OCI-LY7 (cell line): ENCODE measurements at regions not wholly inside any gene's neighbourhood (a gene's known extent, or its start where the extent isn't known, plus 50 kb on each side); places are given as distances from the start of the nearest gene placed in this dataset.

Experiments
- BruUV-seq: library from RNA; stranded (reverse); fragments of 400-500 nt; replicated peaks from 2 replicates; lab custom pipeline; 2021; lab: Mats Ljungman, UMichigan
- CTCF ChIA-PET: fragments of 300-600 bp; sonication (Branson Sonifier 250); formaldehyde crosslinking; loops from one replicate; lab custom pipeline; 2022; ENCODE audit warnings: antibody characterized with exemption; ENCODE audit not compliant: unreplicated experiment; lab: Charles Lee
- POLR2A ChIA-PET: fragments of 300-600 bp; sonication (Branson Sonifier 250); formaldehyde crosslinking; loops from one replicate; lab custom pipeline; 2022; ENCODE audit warnings: antibody characterized with exemption; lab: Charles Lee
- DNase-seq: peaks from one replicate; pipeline ENCODE4 v3.0.0-alpha.2; 2015; ENCODE audit warnings: low spot score
- H2AFZ ChIP-seq: fragments of 200-600 bp; sonication (generic), shearing (Covaris generic); 2 replicates; pipeline ENCODE4 v1.6.1; 2014; ENCODE audit warnings: mild to moderate bottlenecking, antibody characterized with exemption, low read length, moderate library complexity
- H3K27ac ChIP-seq: fragments of 200-600 bp; sonication (generic); 2 replicates; pipeline ENCODE4 v1.5.1; 2014; ENCODE audit warnings: mixed run types, low read depth, mild to moderate bottlenecking, moderate library complexity, low read length, inconsistent platforms; ENCODE audit not compliant: poor library complexity, severe bottlenecking
- H3K36me3 ChIP-seq: fragments of 200-600 bp; sonication (generic); 2 replicates; pipeline ENCODE4 v1.6.1; 2014; ENCODE audit warnings: mild to moderate bottlenecking, antibody characterized with exemption, low read length, moderate library complexity, mixed read lengths; ENCODE audit not compliant: insufficient read depth
- H3K4me1 ChIP-seq: fragments of 200-600 bp; sonication (generic); 2 replicates; pipeline ENCODE4 v1.5.1; 2014; ENCODE audit warnings: mild to moderate bottlenecking, low read length; ENCODE audit not compliant: insufficient read depth, poor library complexity, severe bottlenecking
- H3K4me2 ChIP-seq: fragments of 200-600 bp; sonication (generic); 2 replicates; pipeline ENCODE4 v1.6.1; 2014; ENCODE audit warnings: mild to moderate bottlenecking, low read length
- H3K4me3 ChIP-seq: fragments of 200-600 bp; sonication (generic); 2 replicates; pipeline ENCODE4 v1.5.1; 2014; ENCODE audit warnings: mild to moderate bottlenecking, low read depth, low read length; ENCODE audit not compliant: poor library complexity, severe bottlenecking
- H3K79me2 ChIP-seq: fragments of 200-600 bp; sonication (generic); 2 replicates; pipeline ENCODE4 v1.6.1; 2016; ENCODE audit warnings: low read depth, mild to moderate bottlenecking, low read length, moderate library complexity, mixed read lengths; ENCODE audit not compliant: insufficient read depth
- H3K9me2 ChIP-seq: fragments of 200-600 bp; sonication (generic); 2 replicates; pipeline ENCODE4 v1.6.1; 2016; ENCODE audit warnings: mild to moderate bottlenecking, low read length, mixed read lengths; ENCODE audit not compliant: insufficient read depth
- H3K9me3 ChIP-seq: fragments of 200-600 bp; sonication (generic); 2 replicates; pipeline ENCODE4 v1.6.1; 2014; ENCODE audit warnings: mild to moderate bottlenecking, mixed run types, low read length, mixed read lengths
- H4K20me1 ChIP-seq: fragments of 200-600 bp; sonication (generic); 2 replicates; pipeline ENCODE4 v1.6.1; 2014; ENCODE audit warnings: mild to moderate bottlenecking, antibody characterized with exemption, low read length, moderate library complexity, mixed read lengths; ENCODE audit not compliant: insufficient read depth
- CTCF ChIP-seq: fragments of 200-600 bp; sonication (generic); conservative IDR thresholded peaks from 2 replicates; pipeline ENCODE4 v1.5.1; 2014; ENCODE audit warnings: mild to moderate bottlenecking, antibody characterized with exemption, low read length, moderate library complexity, mixed read lengths
- EZH2phosphoT487 ChIP-seq: fragments of 200-600 bp; sonication (generic); IDR thresholded peaks from 2 replicates; pipeline ENCODE4 v1.6.1; 2018; ENCODE audit warnings: low read depth, borderline replicate concordance, mild to moderate bottlenecking, mixed run types, antibody characterized with exemption, low read length, moderate library complexity, mixed read lengths
- intact Hi-C: fragments of 100-400 bp; cut with micrococcal nuclease; formaldehyde crosslinking; loops from one replicate; pipeline ENCODE4 v1.10.0; 2022; ENCODE audit not compliant: unreplicated experiment

GRCh38 chr4:18518098-18518497 is 496.5 kb upstream of the LCORL start:
- Histone ChIP-seq H3K27ac (no peak overlapping the region), H3K4me1 (no peaks in the 10 kb centered on the region), H3K4me3 (no peak overlapping the region), H3K36me3 (no peaks in the 10 kb centered on the region), H3K9me2 (no peaks in the 10 kb centered on the region), H3K9me3 (no peaks in the 10 kb centered on the region), H4K20me1 (no peaks in the 10 kb centered on the region), H3K79me2 (no peaks in the 10 kb centered on the region), H3K4me2 (no peak overlapping the region), H2AFZ (no peak overlapping the region)
- ChIA-PET POLR2A (interaction anchor here (0.8 to 1.1 kb wide), 3 partner anchors 13 to 1676 kb away, joined by 3 to 4 read pairs (median 3); no protein-coding TSS in a partner anchor), CTCF (no interaction called here)
- TF ChIP-seq CTCF (no peak), EZH2phosphoT487 (no peak)
- no TSS peak for BruUV-seq
- intact Hi-C loops = no loop called here
- no peak for DNase-seq

- POLR2A ChIA-PET = no interaction called here
- BruUV-seq = no TSS peak
These were observed 492.3 kb upstream of the LCORL start for GRCh38 chr4:18513861-18514260.

More at GRCh38 chr4:18513861-18514260, 492.3 kb upstream of the LCORL start:
- no peaks in the 10 kb centered on the region for H3K4me1 ChIP-seq
- DNase-seq = no peak
- no peak overlapping the region for H3K4me2 ChIP-seq
- no peaks in the 10 kb centered on the region for H3K79me2 ChIP-seq
- H4K20me1 ChIP-seq = no peaks in the 10 kb centered on the region
- intact Hi-C loops = no loop called here
- no peaks in the 10 kb centered on the region for H3K36me3 ChIP-seq
- H2AFZ ChIP-seq = no peak overlapping the region
- CTCF ChIA-PET = no interaction called here
- H3K27ac ChIP-seq = no peak overlapping the region
- H3K9me3 ChIP-seq = no peaks in the 10 kb centered on the region
- H3K4me3 ChIP-seq = no peak overlapping the region
- no peaks in the 10 kb centered on the region for H3K9me2 ChIP-seq
- TF ChIP-seq EZH2phosphoT487 (no peak), CTCF (no peak)
